Lung (tissue), 11 donors: ENCODE measurements at regions not wholly inside any gene's neighbourhood (a gene's known extent, or its start where the extent isn't known, plus 50 kb on each side); places are given as distances from the start of the nearest gene placed in this dataset.

Source experiments
- ATAC-seq: fragments of 200-7000 bp; cut with Tn5 transposase; one replicate; pipeline ENCODE4 v1.9.1; 2020; ENCODE audit warnings: moderate number of reproducible peaks; ENCODE audit not compliant: insufficient read depth, low FRiP score
- DNase-seq, 3 donors: peaks; one replicate each; pipeline ENCODE4 v3.0.0-alpha.2; 2013 to 2017
- H3K27ac ChIP-seq, 2 donors: one replicate each; pipeline ENCODE4 v1.5.1; 2013; ENCODE audit warnings: mild to moderate bottlenecking in 2 of 2, moderate library complexity in 2 of 2, control low read depth in 1 of 2, inconsistent platforms in 1 of 2, low read depth in 1 of 2, low read length in 1 of 2
- H3K27me3 ChIP-seq, 3 donors: one replicate each; pipeline ENCODE4 v1.5.1; 2013; ENCODE audit warnings: low read length in 2 of 3; ENCODE audit not compliant: control insufficient read depth in 3 of 3, insufficient read depth in 3 of 3
- H3K36me3 ChIP-seq, 4 donors: one replicate each; pipeline ENCODE4 v1.5.1; 2013; ENCODE audit warnings: low read length in 4 of 4, mild to moderate bottlenecking in 1 of 4, moderate library complexity in 1 of 4; ENCODE audit not compliant: control insufficient read depth in 4 of 4, insufficient read depth in 4 of 4
- H3K4me1 ChIP-seq, 5 donors: one replicate each; pipeline ENCODE4 v1.5.1; 2013; ENCODE audit warnings: low read length in 5 of 5, mild to moderate bottlenecking in 2 of 5, moderate library complexity in 1 of 5; ENCODE audit not compliant: control insufficient read depth in 5 of 5, insufficient read depth in 5 of 5
- H3K4me3 ChIP-seq: one replicate; pipeline ENCODE4 v1.5.1; 2013; ENCODE audit warnings: mild to moderate bottlenecking, control low read depth, moderate library complexity
- H3K9ac ChIP-seq, 2 donors: one replicate each; pipeline ENCODE4 v1.5.1; 2013; ENCODE audit warnings: low read length in 2 of 2, control low read depth in 1 of 2; ENCODE audit not compliant: insufficient read depth in 1 of 2
- H3K9me3 ChIP-seq, 4 donors: one replicate each; pipeline ENCODE4 v1.5.1; 2013; ENCODE audit warnings: low read length in 3 of 4, mild to moderate bottlenecking in 1 of 4, moderate library complexity in 1 of 4; ENCODE audit not compliant: control insufficient read depth in 4 of 4, insufficient read depth in 3 of 4
- WGBS, 2 donors: extraction: QIAGEN DNeasy Blood & Tissue Kit; methylation state at CpG; one replicate each; pipeline ENCODE4 v1.1.7; 2013; 5-methylcytosine and 5-hydroxymethylcytosine counted together
- TF ChIP-seq, protein P1 (sequence below): IDR thresholded peaks from 2 replicates; pipeline ENCODE4 v1.5.1; 2012; ENCODE audit warnings: mild to moderate bottlenecking; ENCODE audit errors: control extremely low read depth, extremely low read depth
- donor health status: control.
- donor health status: control.
- donor health status: Bipolar disorder and iron deficiency.
- donor health status: healthy.
- donor health status: DM: yes; HTN: yes; CAD: no.

DNA sequence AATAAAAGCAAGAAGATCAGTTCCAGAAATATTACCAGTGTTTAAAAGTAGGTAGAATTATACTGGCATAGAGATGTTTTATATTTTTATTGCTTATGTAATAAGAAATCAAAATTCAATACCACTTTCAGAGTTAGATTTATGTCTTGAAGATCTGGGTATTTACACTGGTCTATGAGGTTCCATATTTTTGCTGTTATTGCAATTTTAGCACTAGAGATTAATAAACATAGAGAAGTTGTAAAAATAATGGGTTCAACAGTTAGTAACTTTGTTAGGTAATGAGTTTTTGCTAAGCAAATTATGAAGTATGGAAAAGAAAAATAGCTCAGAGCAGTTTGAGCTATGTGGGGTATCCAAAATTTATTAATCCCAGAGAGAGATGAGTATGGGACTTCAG, 188.1 kb downstream of the SYT10 start:
- ATAC-seq: no peak
- no peak overlapping the region for H3K27ac ChIP-seq
- no peaks in the 10 kb centered on the region for H3K36me3 ChIP-seq
- no peaks in the 10 kb centered on the region for H3K27me3 ChIP-seq
- TF ChIP-seq, protein P1, sequence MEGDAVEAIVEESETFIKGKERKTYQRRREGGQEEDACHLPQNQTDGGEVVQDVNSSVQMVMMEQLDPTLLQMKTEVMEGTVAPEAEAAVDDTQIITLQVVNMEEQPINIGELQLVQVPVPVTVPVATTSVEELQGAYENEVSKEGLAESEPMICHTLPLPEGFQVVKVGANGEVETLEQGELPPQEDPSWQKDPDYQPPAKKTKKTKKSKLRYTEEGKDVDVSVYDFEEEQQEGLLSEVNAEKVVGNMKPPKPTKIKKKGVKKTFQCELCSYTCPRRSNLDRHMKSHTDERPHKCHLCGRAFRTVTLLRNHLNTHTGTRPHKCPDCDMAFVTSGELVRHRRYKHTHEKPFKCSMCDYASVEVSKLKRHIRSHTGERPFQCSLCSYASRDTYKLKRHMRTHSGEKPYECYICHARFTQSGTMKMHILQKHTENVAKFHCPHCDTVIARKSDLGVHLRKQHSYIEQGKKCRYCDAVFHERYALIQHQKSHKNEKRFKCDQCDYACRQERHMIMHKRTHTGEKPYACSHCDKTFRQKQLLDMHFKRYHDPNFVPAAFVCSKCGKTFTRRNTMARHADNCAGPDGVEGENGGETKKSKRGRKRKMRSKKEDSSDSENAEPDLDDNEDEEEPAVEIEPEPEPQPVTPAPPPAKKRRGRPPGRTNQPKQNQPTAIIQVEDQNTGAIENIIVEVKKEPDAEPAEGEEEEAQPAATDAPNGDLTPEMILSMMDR: no peak
- H3K4me1 ChIP-seq: no peaks in the 10 kb centered on the region
- no peak overlapping the region for H3K9ac ChIP-seq
- no peak overlapping the region for H3K4me3 ChIP-seq
- no peaks in the 10 kb centered on the region for H3K9me3 ChIP-seq
- no peak for DNase-seq

DNA sequence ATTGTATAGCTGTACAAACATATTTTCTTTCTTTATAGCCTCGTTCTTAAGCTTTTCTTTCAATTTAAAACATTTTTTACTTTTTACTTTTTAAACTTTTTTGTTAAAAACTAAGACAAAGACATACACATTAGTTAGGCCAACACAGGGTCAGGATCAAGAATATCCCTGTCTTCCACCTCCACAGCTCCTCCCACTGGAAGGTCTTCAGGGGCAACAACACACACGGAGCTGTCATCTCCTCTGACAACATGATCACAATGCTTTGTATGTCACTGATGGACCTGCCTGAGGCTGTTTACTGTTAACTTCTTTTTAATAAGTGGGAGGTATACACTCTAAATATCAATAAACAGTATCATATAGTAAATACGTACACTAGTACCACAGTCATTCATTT, 191.3 kb downstream of the SYT10 start:
- DNase-seq: no peak
- 67% methylated on average over 3 of the region's 3 CpGs for WGBS, 2 donors
- no peak overlapping the region for H3K9ac ChIP-seq
- no peaks in the 10 kb centered on the region for H3K4me1 ChIP-seq
- no peaks in the 10 kb centered on the region for H3K9me3 ChIP-seq
- TF ChIP-seq, protein P1: no peak
- ATAC-seq: no peak
- no peak overlapping the region for H3K27ac ChIP-seq
- no peak overlapping the region for H3K4me3 ChIP-seq
- H3K27me3 ChIP-seq: no peaks in the 10 kb centered on the region
- no peaks in the 10 kb centered on the region for H3K36me3 ChIP-seq

DNA sequence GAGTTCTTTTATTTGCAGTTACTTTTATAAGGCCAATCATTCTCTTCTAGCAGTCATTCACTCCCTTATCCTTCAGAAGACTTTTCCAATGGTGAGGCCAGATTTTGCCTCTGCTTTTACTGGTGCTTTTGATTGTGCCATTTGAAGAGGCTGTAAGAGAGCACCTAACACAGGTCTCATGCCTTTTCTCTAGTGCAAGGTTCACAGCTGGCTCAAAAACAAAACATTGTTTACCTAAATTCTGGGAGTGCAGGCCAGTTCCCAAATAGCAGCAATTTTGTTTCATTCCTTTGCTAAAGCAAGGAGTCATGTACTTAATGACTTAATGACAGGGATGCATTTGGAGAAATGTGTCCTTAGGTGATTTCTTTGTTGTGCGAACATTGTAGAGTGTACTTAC, 192.0 kb downstream of the SYT10 start:
- no peak overlapping the region for H3K4me3 ChIP-seq
- H3K27ac ChIP-seq: no peak overlapping the region
- no peaks in the 10 kb centered on the region for H3K27me3 ChIP-seq
- H3K9ac ChIP-seq: no peak overlapping the region
- no peak for ATAC-seq
- DNase-seq: no peak
- H3K4me1 ChIP-seq: no peaks in the 10 kb centered on the region
- H3K9me3 ChIP-seq: no peaks in the 10 kb centered on the region
- H3K36me3 ChIP-seq: no peaks in the 10 kb centered on the region
- WGBS, 2 donors: 84 to 95% methylated on average over 1 of the region's 1 CpG
- TF ChIP-seq, protein P1: no peak

DNA sequence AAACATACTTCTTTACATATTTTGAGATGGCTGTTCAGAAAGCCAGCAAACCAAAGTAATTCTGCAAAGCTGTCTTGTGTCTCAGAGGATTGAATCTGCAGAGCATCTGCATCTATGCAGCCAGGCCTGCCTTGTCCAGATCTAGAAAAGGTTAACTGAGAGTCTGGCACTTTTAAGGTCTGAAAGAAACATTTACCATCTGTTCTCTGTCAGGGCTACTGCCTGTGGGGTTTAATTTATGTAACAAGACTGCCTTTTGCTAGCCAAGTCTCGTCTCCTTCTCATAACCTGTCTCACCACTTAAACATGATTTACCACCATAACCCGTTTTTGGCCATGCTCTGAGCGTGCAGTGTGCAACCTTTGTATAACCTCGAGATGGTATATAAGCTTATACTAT, 194.2 kb downstream of the SYT10 start:
- ATAC-seq: no peak
- no peak overlapping the region for H3K27ac ChIP-seq
- no peaks in the 10 kb centered on the region for H3K36me3 ChIP-seq
- 58 to 62% methylated on average over 4 of the region's 4 CpGs for WGBS, 2 donors
- H3K9me3 ChIP-seq: peaks cover 0 to 3% (median 0%) of the 10 kb centered on the region in 4 donors
- TF ChIP-seq, protein P1: no peak
- no peaks in the 10 kb centered on the region for H3K27me3 ChIP-seq
- no peak overlapping the region for H3K9ac ChIP-seq
- peak in 1 of 3 donors; percentile 12 for DNase-seq
- H3K4me1 ChIP-seq: no peaks in the 10 kb centered on the region
- H3K4me3 ChIP-seq: no peak overlapping the region
